WTC11 (cell line): ENCODE measurements at regions not wholly inside any gene's neighbourhood (a gene's known extent, or its start where the extent isn't known, plus 50 kb on each side); places are given as distances from the start of the nearest gene placed in this dataset.

Experiments
- ATAC-seq: fragments of 200-7000 bp; cut with Tn5 transposase; 2 replicates; pipeline ENCODE4 v1.10.0; 2021; ENCODE audit warnings: mild to moderate bottlenecking, moderate library complexity
- CTCF ChIA-PET: fragments of 300-600 bp; sonication (Branson Sonifier 250); formaldehyde crosslinking; loops from one replicate; lab custom pipeline; 2021; ENCODE audit warnings: antibody characterized with exemption; lab: Charles Lee
- POLR2A ChIA-PET: fragments of 350-600 bp; sonication (Branson Sonifier 250); formaldehyde crosslinking; loops from one replicate; lab custom pipeline; 2021; ENCODE audit warnings: antibody characterized with exemption; lab: Charles Lee
- DNase-seq: peaks from one replicate; pipeline ENCODE4 v3.0.0; 2021; ENCODE audit warnings: low spot score
- H3K27ac Mint-ChIP-seq: 2 replicates; pipeline ENCODE4 v1.8.0; 2021; ENCODE audit warnings: mixed read lengths
- H3K27me3 Mint-ChIP-seq: 2 replicates; pipeline ENCODE4 v1.8.0; 2021; ENCODE audit warnings: low read depth, mild to moderate bottlenecking, moderate library complexity, mixed read lengths
- H3K36me3 Mint-ChIP-seq: 2 replicates; pipeline ENCODE4 v1.8.0; 2021; ENCODE audit warnings: mixed read lengths
- H3K4me1 Mint-ChIP-seq: 2 replicates; pipeline ENCODE4 v1.8.0; 2022; ENCODE audit warnings: mixed read lengths
- H3K4me3 Mint-ChIP-seq: 2 replicates; pipeline ENCODE4 v1.8.0; 2021; ENCODE audit warnings: mild to moderate bottlenecking, moderate library complexity, mixed read lengths
- H3K9me3 Mint-ChIP-seq: 2 replicates; pipeline ENCODE4 v1.8.0; 2021; ENCODE audit warnings: mixed read lengths
- AR ChIP-seq: fragments of 250-450 bp; sonication (Bioruptor Pico); IDR thresholded peaks from 2 replicates; pipeline ENCODE4 v1.9.0; 2021; ENCODE audit warnings: mild to moderate bottlenecking
- CDX4 ChIP-seq: fragments of 250-450 bp; sonication (Bioruptor Pico); IDR thresholded peaks from 2 replicates; pipeline ENCODE4 v1.9.0; 2021; ENCODE audit warnings: moderate library complexity, mild to moderate bottlenecking, inconsistent platforms, borderline replicate concordance
- CREB1 ChIP-seq: sonication (generic); formaldehyde crosslinking; IDR thresholded peaks from 2 replicates; pipeline ENCODE4 v1.8.0; 2023; ENCODE audit warnings: mild to moderate bottlenecking, missing genetic modification reagents
- CTCF ChIP-seq: fragments of 200-600 bp; IDR thresholded peaks from 2 replicates; pipeline ENCODE4 v1.8.0; 2022; ENCODE audit warnings: antibody characterized with exemption
- E2F1 ChIP-seq: sonication (generic); formaldehyde crosslinking; IDR thresholded peaks from 2 replicates; pipeline ENCODE4 v1.8.0; 2022; ENCODE audit warnings: mild to moderate bottlenecking, missing genetic modification reagents
- ETV6 ChIP-seq: sonication (generic); formaldehyde crosslinking; IDR thresholded peaks from 2 replicates; pipeline ENCODE4 v1.8.1; 2022; ENCODE audit warnings: mild to moderate bottlenecking, missing genetic modification reagents
- FOXP1 ChIP-seq: sonication (generic); formaldehyde crosslinking; IDR thresholded peaks from 2 replicates; pipeline ENCODE4 v1.8.0; 2022; ENCODE audit warnings: missing genetic modification reagents, mild to moderate bottlenecking, moderate library complexity, borderline replicate concordance
- HMGA2 ChIP-seq: fragments of 250-450 bp; sonication (Bioruptor Pico); IDR thresholded peaks from 2 replicates; pipeline ENCODE4 v1.4.0; 2021; ENCODE audit warnings: mild to moderate bottlenecking, moderate library complexity
- IRF2 ChIP-seq: sonication (generic); formaldehyde crosslinking; IDR thresholded peaks from 2 replicates; pipeline ENCODE4 v1.8.0; 2022; ENCODE audit warnings: low read depth, missing genetic modification reagents, borderline replicate concordance
- JAZF1 ChIP-seq: fragments of 250-450 bp; sonication (Bioruptor Pico); IDR thresholded peaks from 2 replicates; pipeline ENCODE4 v1.9.0; 2021; ENCODE audit warnings: moderate library complexity, mild to moderate bottlenecking, inconsistent platforms
- JUN ChIP-seq: sonication (generic); formaldehyde crosslinking; IDR thresholded peaks from 2 replicates; pipeline ENCODE4 v1.8.0; 2023; ENCODE audit warnings: mild to moderate bottlenecking, missing genetic modification reagents
- SMAD3 ChIP-seq: sonication (generic); formaldehyde crosslinking; IDR thresholded peaks from 2 replicates; pipeline ENCODE4 v1.8.0; 2022; ENCODE audit warnings: missing genetic modification reagents, mild to moderate bottlenecking, borderline replicate concordance
- SP1 ChIP-seq: sonication (generic); formaldehyde crosslinking; conservative IDR thresholded peaks from 2 replicates; pipeline ENCODE4 v1.8.1; 2022; ENCODE audit warnings: missing genetic modification reagents
- TP53 ChIP-seq: sonication (generic); formaldehyde crosslinking; IDR thresholded peaks from 2 replicates; pipeline ENCODE4 v1.8.1; 2023; ENCODE audit warnings: mild to moderate bottlenecking, missing genetic modification reagents
- ZBTB21 ChIP-seq: sonication (generic); formaldehyde crosslinking; IDR thresholded peaks from 2 replicates; pipeline ENCODE4 v1.8.1; 2023; ENCODE audit warnings: mild to moderate bottlenecking, missing genetic modification reagents, borderline replicate concordance
- ZNF219 ChIP-seq: sonication (generic); formaldehyde crosslinking; IDR thresholded peaks from 2 replicates; pipeline ENCODE4 v1.8.0; 2023; ENCODE audit warnings: missing genetic modification reagents, mild to moderate bottlenecking, borderline replicate concordance
- ZNF263 ChIP-seq: sonication (generic); formaldehyde crosslinking; IDR thresholded peaks from 2 replicates; pipeline ENCODE4 v1.8.1; 2022; ENCODE audit warnings: low read depth, mild to moderate bottlenecking, moderate library complexity, missing genetic modification reagents
- ZNF396 ChIP-seq: fragments of 250-450 bp; sonication (Bioruptor Pico); IDR thresholded peaks from 2 replicates; pipeline ENCODE4 v1.8.0; 2021; ENCODE audit warnings: mild to moderate bottlenecking, moderate library complexity, borderline replicate concordance
- ZNF671 ChIP-seq: fragments of 250-450 bp; sonication (Bioruptor Pico); IDR thresholded peaks from 2 replicates; pipeline ENCODE4 v1.8.0; 2021; ENCODE audit warnings: mild to moderate bottlenecking
- ZSCAN18 ChIP-seq: fragments of 250-450 bp; sonication (Bioruptor Pico); IDR thresholded peaks from 2 replicates; pipeline ENCODE4 v2.1.2; 2022; ENCODE audit warnings: mild to moderate bottlenecking, moderate library complexity

GRCh38 chr10:78478919-78479318, 445.3 kb downstream of the RPS24 start (continued):
- TF ChIP-seq CDX4 (CRISPR knock-in tag) (no peak), ZNF263 (no peak)

- Mint-ChIP-seq H3K9me3 (no peaks in the 10 kb centered on the region; the same call in 1 of the 2 replicates), H3K36me3 (no peaks in the 10 kb centered on the region), H3K27me3 (peaks cover 2% of the 10 kb centered on the region; the same call in 1 of the 2 replicates), H3K27ac (no peak overlapping the region), H3K4me1 (no peaks in the 10 kb centered on the region), H3K4me3 (no peak overlapping the region)
- TF ChIP-seq ETV6 (CRISPR knock-in tag) (no peak), ZBTB21 (no peak), IRF2 (CRISPR knock-in tag) (no peak), ZNF396 (CRISPR knock-in tag) (no peak), FOXP1 (CRISPR knock-in tag) (no peak), AR (no peak), SP1 (CRISPR knock-in tag) (no peak), ZNF219 (CRISPR knock-in tag) (no peak), CREB1 (no peak), HMGA2 (no peak), ZNF671 (CRISPR knock-in tag) (no peak), ZSCAN18 (CRISPR knock-in tag) (no peak), JAZF1 (CRISPR knock-in tag) (no peak), SMAD3 (CRISPR knock-in tag) (no peak), TP53 (no peak), E2F1 (CRISPR knock-in tag) (no peak)
- ATAC-seq (no peak), DNase-seq (no peak)
- ChIA-PET POLR2A (no interaction called here), CTCF (no interaction called here)
Observed at GRCh38 chr10:78479467-78479866, 445.8 kb downstream of the RPS24 start.

- ChIA-PET CTCF (no interaction called here), POLR2A (no interaction called here)
- no peaks in the 10 kb centered on the region; the same call in 1 of the 2 replicates for H3K9me3 Mint-ChIP-seq
- H3K27ac Mint-ChIP-seq = no peak overlapping the region
- TF ChIP-seq SP1 (CRISPR knock-in tag) (no peak), SMAD3 (CRISPR knock-in tag) (no peak), CTCF (no peak), ZSCAN18 (CRISPR knock-in tag) (no peak), JUN (CRISPR knock-in tag) (no peak), TP53 (no peak)
- ATAC-seq = no peak
- DNase-seq = no peak
- no peaks in the 10 kb centered on the region for H3K4me1 Mint-ChIP-seq
- no peaks in the 10 kb centered on the region for H3K36me3 Mint-ChIP-seq
- no peak overlapping the region for H3K4me3 Mint-ChIP-seq
- H3K27me3 Mint-ChIP-seq = no peaks in the 10 kb centered on the region
Observed at GRCh38 chr10:78481842-78482241, 448.2 kb downstream of the RPS24 start.
